ENCODE measurements at regions not wholly inside any gene's neighbourhood (a gene's known extent, or its start where the extent isn't known, plus 50 kb on each side); places are given as distances from the start of the nearest gene placed in this dataset.

GRCh38 chr2:206853915-206854314 is 85.4 kb upstream of the CPO start:
- Mint-ChIP-seq H3K9me3 (ENCODE audit: low read depth) (no peaks in the 10 kb centered on the region), H3K4me3 (ENCODE audit: unreplicated experiment) (no peak overlapping the region), H3K4me1 (ENCODE audit: low read depth) (peaks cover 22% of the 10 kb centered on the region), H3K27me3 (ENCODE audit: low read depth) (no peaks in the 10 kb centered on the region), H3K27ac (ENCODE audit: unreplicated experiment) (no peak overlapping the region), H3K36me3 (ENCODE audit: low read depth) (no peaks in the 10 kb centered on the region)
- TF ChIP-seq CTCF (IDR thresholded peaks at IDR 0.05), result no peak
- no peak for DNase-seq (ENCODE audit: low spot score)

GRCh38 chr2:206855585-206856433 is 83.5 kb upstream of the CPO start:
- H3K4me3 Mint-ChIP-seq (ENCODE audit: unreplicated experiment), result no peak overlapping the region
- H3K9me3 Mint-ChIP-seq (ENCODE audit: low read depth), result no peaks in the 10 kb centered on the region
- peaks cover 22% of the 10 kb centered on the region for H3K4me1 Mint-ChIP-seq (ENCODE audit: low read depth)
- H3K36me3 Mint-ChIP-seq (ENCODE audit: low read depth), result no peaks in the 10 kb centered on the region
- peak overlapping the region; percentile 45 for H3K27ac Mint-ChIP-seq (ENCODE audit: unreplicated experiment)
- DNase-seq (ENCODE audit: low spot score), result no peak
- no peaks in the 10 kb centered on the region for H3K27me3 Mint-ChIP-seq (ENCODE audit: low read depth)
- TF ChIP-seq CTCF (IDR thresholded peaks at IDR 0.05), result no peak

GRCh38 chr2:206856513-206856912 is 82.8 kb upstream of the CPO start:
- Mint-ChIP-seq H3K4me3 (ENCODE audit: unreplicated experiment) (no peak overlapping the region), H3K27ac (ENCODE audit: unreplicated experiment) (peak overlapping the region; percentile 45), H3K27me3 (ENCODE audit: low read depth) (no peaks in the 10 kb centered on the region), H3K36me3 (ENCODE audit: low read depth) (no peaks in the 10 kb centered on the region), H3K4me1 (ENCODE audit: low read depth) (peaks cover 22% of the 10 kb centered on the region), H3K9me3 (ENCODE audit: low read depth) (no peaks in the 10 kb centered on the region)
- TF ChIP-seq CTCF (IDR thresholded peaks at IDR 0.05), result no peak
- DNase-seq (ENCODE audit: low spot score), result no peak

GRCh38 chr2:206858687-206859329 is 80.5 kb upstream of the CPO start:
- H3K36me3 Mint-ChIP-seq (ENCODE audit: low read depth), result no peaks in the 10 kb centered on the region
- no peaks in the 10 kb centered on the region for H3K9me3 Mint-ChIP-seq (ENCODE audit: low read depth)
- peaks cover 22% of the 10 kb centered on the region for H3K4me1 Mint-ChIP-seq (ENCODE audit: low read depth)
- H3K27me3 Mint-ChIP-seq (ENCODE audit: low read depth), result no peaks in the 10 kb centered on the region
- no peak for TF ChIP-seq CTCF (IDR thresholded peaks at IDR 0.05)
- no peak for DNase-seq (ENCODE audit: low spot score)
- no peak overlapping the region for H3K4me3 Mint-ChIP-seq (ENCODE audit: unreplicated experiment)
- H3K27ac Mint-ChIP-seq (ENCODE audit: unreplicated experiment), result no peak overlapping the region

- Mint-ChIP-seq H3K27me3 (ENCODE audit: low read depth) (no peaks in the 10 kb centered on the region), H3K36me3 (ENCODE audit: low read depth) (no peaks in the 10 kb centered on the region), H3K27ac (ENCODE audit: unreplicated experiment) (no peak overlapping the region), H3K4me3 (ENCODE audit: unreplicated experiment) (no peak overlapping the region), H3K4me1 (ENCODE audit: low read depth) (peaks cover 22% of the 10 kb centered on the region), H3K9me3 (ENCODE audit: low read depth) (no peaks in the 10 kb centered on the region)
- DNase-seq (ENCODE audit: low spot score), result no peak
- TF ChIP-seq CTCF (IDR thresholded peaks at IDR 0.05), result no peak
Observed at GRCh38 chr2:206859330-206859739, 80.0 kb upstream of the CPO start.

Measured in chondrocyte (in vitro differentiated cells).